ENCODE measurements at regions not wholly inside any gene's neighbourhood (a gene's known extent, or its start where the extent isn't known, plus 50 kb on each side); places are given as distances from the start of the nearest gene placed in this dataset.

- intact Hi-C loops (cut with micrococcal nuclease), result no loop called here
- Histone ChIP-seq H3K4me3 (replicated peaks in 1 of 2; ENCODE audit: low read depth in 1 of 2, low read length in 2 of 2) (no peak overlapping the region), H2AFZ (ENCODE audit: low read depth, low read length, poor library complexity, severe bottlenecking) (peak overlapping the region; percentile 75), H3K9me3 (ENCODE audit: control insufficient read depth in 1 of 2, insufficient read depth in 1 of 2, low read depth in 1 of 2, low read length in 2 of 2) (no peaks in the 10 kb centered on the region), H3K27me3 (ENCODE audit: insufficient read depth, low read length) (no peaks in the 10 kb centered on the region), H4K20me1 (ENCODE audit: insufficient read depth) (no peaks in the 10 kb centered on the region), H3K79me2 (ENCODE audit: insufficient read depth, low read length) (no peaks in the 10 kb centered on the region), H3K9me2 (ENCODE audit: insufficient read depth) (no peaks in the 10 kb centered on the region), H3K27ac (ENCODE audit: low read depth, low read length) (no peak overlapping the region), H3K36me3 (ENCODE audit: control insufficient read depth in 1 of 2, insufficient read depth in 2 of 2, low read length in 2 of 2) (no peaks in the 10 kb centered on the region), H3K9ac (ENCODE audit: low read length) (no peak overlapping the region), H3K4me1 (ENCODE audit: control insufficient read depth in 1 of 2, insufficient read depth in 2 of 2, low read length in 2 of 2) (no peaks in the 10 kb centered on the region), H3K4me2 (ENCODE audit: low read length) (no peak overlapping the region)
- no peak for TF ChIP-seq TCF7L2 (IDR thresholded peaks at IDR 0.05; ENCODE audit: borderline replicate concordance, extremely low read depth, insufficient read depth, insufficient read length)
- TF ChIP-seq ELF1 (IDR thresholded peaks at IDR 0.05; ENCODE audit: borderline replicate concordance, low read depth), result no peak
- no peak for TF ChIP-seq POLR2A (IDR thresholded peaks at IDR 0.05; ENCODE audit: borderline replicate concordance, extremely low read depth, insufficient read depth, insufficient read length)
- no peak for TF ChIP-seq MAX (IDR thresholded peaks at IDR 0.05)
- no peak for TF ChIP-seq RAD21 (IDR thresholded peaks at IDR 0.05; ENCODE audit: low read depth)
- ATAC-seq (no peak), DNase-seq (ENCODE audit: low read depth, low spot score) (no peak)
- no TSS peak for BruUV-seq (replicated peaks)
- CTCF ChIA-PET, result no interaction called here
- RAD21 ChIA-PET (ENCODE audit: low non-redundant PET in 1 of 2, low total read pairs in 2 of 2, uncharacterized antibody in 2 of 2, unreplicated experiment in 2 of 2), result no interaction called here
- POLR2A ChIA-PET, result no interaction called here
Observed at GRCh38 chr6:113383701-113384100, 473.4 kb upstream of the MARCKS start.

GRCh38 chr6:113385020-113385431 is 472.1 kb upstream of the MARCKS start:
- no peaks in the 10 kb centered on the region for H3K9me3 ChIP-seq (ENCODE audit: control insufficient read depth in 1 of 2, insufficient read depth in 1 of 2, low read depth in 1 of 2, low read length in 2 of 2)
- no peak overlapping the region for H3K4me3 ChIP-seq (replicated peaks in 1 of 2; ENCODE audit: low read depth in 1 of 2, low read length in 2 of 2)
- POLR2A ChIA-PET, result no interaction called here
- TF ChIP-seq ATF3 (IDR thresholded peaks at IDR 0.05), result no peak
- TF ChIP-seq MAX (IDR thresholded peaks at IDR 0.05), result no peak
- no peak for TF ChIP-seq EZH2phosphoT487 (IDR thresholded peaks at IDR 0.05; ENCODE audit: borderline replicate concordance)
- TF ChIP-seq CTCF (IDR thresholded peaks at IDR 0.05 in 2 of 3, conservative IDR thresholded peaks at IDR 0.05 in 1 of 3; ENCODE audit: borderline replicate concordance in 1 of 3, insufficient read depth in 1 of 3, low read depth in 2 of 3, low read length in 2 of 3), result no peak
- no peak for TF ChIP-seq POLR2AphosphoS5 (IDR thresholded peaks at IDR 0.05; ENCODE audit: low read depth, low read length)
- no peak for TF ChIP-seq SRF (IDR thresholded peaks at IDR 0.05; ENCODE audit: low read depth)
- TF ChIP-seq EGR1 (IDR thresholded peaks at IDR 0.05; ENCODE audit: low read depth), result no peak
- TF ChIP-seq YY1 (IDR thresholded peaks at IDR 0.05; ENCODE audit: extremely low read depth, insufficient replicate concordance, low read depth, low read length), result no peak
- TF ChIP-seq TCF7L2 (IDR thresholded peaks at IDR 0.05; ENCODE audit: borderline replicate concordance, extremely low read depth, insufficient read depth, insufficient read length), result no peak
- TF ChIP-seq SIN3A (IDR thresholded peaks at IDR 0.05; ENCODE audit: low read depth), result no peak
- TF ChIP-seq CEBPB (IDR thresholded peaks at IDR 0.05; ENCODE audit: low read depth), result no peak
- no peak overlapping the region for H3K9ac ChIP-seq (ENCODE audit: low read length)
- no peak overlapping the region for H3K27ac ChIP-seq (ENCODE audit: low read depth, low read length)
- H3K36me3 ChIP-seq (ENCODE audit: control insufficient read depth in 1 of 2, insufficient read depth in 2 of 2, low read length in 2 of 2), result no peaks in the 10 kb centered on the region
- ATAC-seq, result no peak
- DNase-seq (ENCODE audit: low read depth, low spot score), result no peak
- CTCF ChIA-PET, result no interaction called here
- H3K79me2 ChIP-seq (ENCODE audit: insufficient read depth, low read length), result no peaks in the 10 kb centered on the region
- H3K4me1 ChIP-seq (ENCODE audit: control insufficient read depth in 1 of 2, insufficient read depth in 2 of 2, low read length in 2 of 2), result no peaks in the 10 kb centered on the region
- H4K20me1 ChIP-seq (ENCODE audit: insufficient read depth), result no peaks in the 10 kb centered on the region
- peak overlapping the region; percentile 50 for H2AFZ ChIP-seq (ENCODE audit: low read depth, low read length, poor library complexity, severe bottlenecking)
- H3K27me3 ChIP-seq (ENCODE audit: insufficient read depth, low read length), result no peaks in the 10 kb centered on the region
- RAD21 ChIA-PET (ENCODE audit: low non-redundant PET in 1 of 2, low total read pairs in 2 of 2, uncharacterized antibody in 2 of 2, unreplicated experiment in 2 of 2), result no interaction called here
- no TSS peak for BruUV-seq (replicated peaks)
- no peaks in the 10 kb centered on the region for H3K9me2 ChIP-seq (ENCODE audit: insufficient read depth)
- intact Hi-C loops (cut with micrococcal nuclease), result no loop called here
- H3K4me2 ChIP-seq (ENCODE audit: low read length), result no peak overlapping the region
